Calu3 (cell line): ENCODE measurements at regions not wholly inside any gene's neighbourhood (a gene's known extent, or its start where the extent isn't known, plus 50 kb on each side); places are given as distances from the start of the nearest gene placed in this dataset.

ENCODE experiments used
- BruUV-seq: library from RNA; stranded (reverse); fragments of 400-500 nt; replicated peaks from 2 replicates; lab custom pipeline; 2021; lab: Mats Ljungman, UMichigan
- CTCF ChIA-PET: fragments of 300-600 bp; sonication (Branson Sonifier 250); formaldehyde crosslinking; loops from one replicate; lab custom pipeline; 2022; ENCODE audit warnings: antibody characterized with exemption; lab: Charles Lee
- DNase-seq: peaks from one replicate; pipeline ENCODE4 v3.0.0; 2022
- H3K27ac Mint-ChIP-seq: one replicate; pipeline ENCODE4 v1.8.0; 2022; ENCODE audit warnings: mixed read lengths; ENCODE audit not compliant: unreplicated experiment
- H3K27me3 Mint-ChIP-seq: one replicate; pipeline ENCODE4 v1.8.0; 2022; ENCODE audit warnings: mixed read lengths; ENCODE audit not compliant: unreplicated experiment
- H3K36me3 Mint-ChIP-seq: one replicate; pipeline ENCODE4 v1.8.0; 2022; ENCODE audit warnings: mild to moderate bottlenecking, moderate library complexity, mixed read lengths; ENCODE audit not compliant: insufficient read depth, unreplicated experiment
- H3K4me1 Mint-ChIP-seq: one replicate; pipeline ENCODE4 v1.8.0; 2022; ENCODE audit warnings: mild to moderate bottlenecking, low read depth, mixed read lengths; ENCODE audit not compliant: unreplicated experiment
- H3K4me3 Mint-ChIP-seq: one replicate; pipeline ENCODE4 v1.8.0; 2022; ENCODE audit warnings: mild to moderate bottlenecking, low read depth, moderate library complexity, mixed read lengths; ENCODE audit not compliant: unreplicated experiment
- H3K9me3 Mint-ChIP-seq: one replicate; pipeline ENCODE4 v1.8.0; 2022; ENCODE audit warnings: low read depth, mixed read lengths; ENCODE audit not compliant: unreplicated experiment
- CTCF ChIP-seq: fragments of 200-600 bp; IDR thresholded peaks from one replicate; pipeline ENCODE4 v1.8.0; 2022; ENCODE audit warnings: antibody characterized with exemption; ENCODE audit not compliant: unreplicated experiment
- intact Hi-C: fragments of 100-400 bp; cut with micrococcal nuclease; formaldehyde crosslinking; loops from one replicate; pipeline ENCODE4 v1.10.0; 2022; ENCODE audit not compliant: unreplicated experiment

GRCh38 chr14:101222362-101223070 is 319.0 kb upstream of the RTL1 start:
- Mint-ChIP-seq H3K27me3 (no peaks in the 10 kb centered on the region), H3K36me3 (no peaks in the 10 kb centered on the region), H3K9me3 (no peaks in the 10 kb centered on the region), H3K4me3 (no peak overlapping the region), H3K27ac (no peak overlapping the region), H3K4me1 (no peaks in the 10 kb centered on the region)
- DNase-seq, result no peak
- CTCF ChIA-PET, result no interaction called here
- no TSS peak for BruUV-seq
- intact Hi-C loops, result no loop called here
- TF ChIP-seq CTCF, result no peak

- Mint-ChIP-seq H3K27ac (no peak overlapping the region), H3K4me1 (no peaks in the 10 kb centered on the region), H3K36me3 (no peaks in the 10 kb centered on the region), H3K4me3 (no peak overlapping the region), H3K27me3 (no peaks in the 10 kb centered on the region), H3K9me3 (no peaks in the 10 kb centered on the region)
- DNase-seq, result no peak
- no TSS peak for BruUV-seq
- no peak for TF ChIP-seq CTCF
- intact Hi-C loops, result no loop called here
- CTCF ChIA-PET, result no interaction called here
Observed at GRCh38 chr14:101223127-101223526, 319.6 kb upstream of the RTL1 start.

GRCh38 chr14:101223561-101224162 is 320.1 kb upstream of the RTL1 start:
- no peak overlapping the region for H3K27ac Mint-ChIP-seq
- TF ChIP-seq CTCF, result no peak
- no peak overlapping the region for H3K4me3 Mint-ChIP-seq
- CTCF ChIA-PET, result no interaction called here
- intact Hi-C loops, result no loop called here
- H3K9me3 Mint-ChIP-seq, result no peaks in the 10 kb centered on the region
- no peaks in the 10 kb centered on the region for H3K27me3 Mint-ChIP-seq
- no peaks in the 10 kb centered on the region for H3K36me3 Mint-ChIP-seq
- no peaks in the 10 kb centered on the region for H3K4me1 Mint-ChIP-seq
- BruUV-seq, result no TSS peak
- no peak for DNase-seq

- CTCF ChIA-PET, result no interaction called here
- no peaks in the 10 kb centered on the region for H3K9me3 Mint-ChIP-seq
- H3K4me3 Mint-ChIP-seq, result no peak overlapping the region
- no peak for DNase-seq
- no peak for TF ChIP-seq CTCF
- no peaks in the 10 kb centered on the region for H3K4me1 Mint-ChIP-seq
- H3K27ac Mint-ChIP-seq, result no peak overlapping the region
- no TSS peak for BruUV-seq
- H3K36me3 Mint-ChIP-seq, result no peaks in the 10 kb centered on the region
- H3K27me3 Mint-ChIP-seq, result no peaks in the 10 kb centered on the region
- intact Hi-C loops, result no loop called here
Observed at GRCh38 chr14:101224356-101225156, 321.0 kb upstream of the RTL1 start.
